ENCODE measurements at regions not wholly inside any gene's neighbourhood (a gene's known extent, or its start where the extent isn't known, plus 50 kb on each side); places are given as distances from the start of the nearest gene placed in this dataset.

DNA sequence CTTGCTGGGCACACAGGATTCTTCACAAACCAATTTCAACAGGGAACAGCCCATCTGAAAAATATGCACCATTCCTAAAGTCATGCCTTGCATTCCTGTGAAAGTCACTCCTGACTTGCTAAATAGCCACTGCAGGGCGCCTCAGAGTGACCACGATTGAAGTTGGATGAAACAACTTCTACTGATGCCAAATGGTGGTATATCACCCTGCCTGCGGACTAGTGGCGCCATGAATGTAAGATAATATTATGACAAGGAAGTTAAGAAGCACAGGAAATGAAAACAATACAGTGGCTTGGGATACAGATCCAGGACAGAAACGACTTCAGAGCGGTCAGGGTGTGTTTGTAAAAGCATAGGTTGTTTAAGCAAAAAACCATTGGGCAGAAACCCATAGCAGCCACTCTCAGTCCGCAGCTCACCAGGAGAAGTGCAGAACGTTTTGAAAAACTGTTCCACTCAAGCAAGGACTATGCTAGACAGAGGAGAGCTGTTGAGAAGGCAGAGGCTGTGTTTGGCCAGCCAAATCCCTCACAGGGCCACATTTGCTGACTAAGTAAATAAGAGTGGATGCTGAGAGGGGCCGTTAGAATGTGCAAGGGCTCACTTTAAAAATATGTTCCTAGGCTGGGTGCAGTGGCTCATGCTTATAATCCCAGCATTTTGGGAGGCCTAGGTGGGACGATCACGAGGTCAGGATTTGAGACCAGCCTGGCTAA lies 250.4 kb downstream of the PTTG2 start:
- Mint-ChIP-seq H3K36me3 (ENCODE audit: low read depth) (no peaks in the 10 kb centered on the region), H3K4me3 (no peak overlapping the region), H3K4me1 (ENCODE audit: low read depth) (no peaks in the 10 kb centered on the region), H3K9me3 (no peaks in the 10 kb centered on the region), H3K27ac (no peak overlapping the region), H3K27me3 (ENCODE audit: insufficient read depth) (peaks cover 2% of the 10 kb centered on the region)
- no peak for DNase-seq (ENCODE audit: low spot score)
- intact Hi-C loops (cut with micrococcal nuclease) = no loop called here

DNA sequence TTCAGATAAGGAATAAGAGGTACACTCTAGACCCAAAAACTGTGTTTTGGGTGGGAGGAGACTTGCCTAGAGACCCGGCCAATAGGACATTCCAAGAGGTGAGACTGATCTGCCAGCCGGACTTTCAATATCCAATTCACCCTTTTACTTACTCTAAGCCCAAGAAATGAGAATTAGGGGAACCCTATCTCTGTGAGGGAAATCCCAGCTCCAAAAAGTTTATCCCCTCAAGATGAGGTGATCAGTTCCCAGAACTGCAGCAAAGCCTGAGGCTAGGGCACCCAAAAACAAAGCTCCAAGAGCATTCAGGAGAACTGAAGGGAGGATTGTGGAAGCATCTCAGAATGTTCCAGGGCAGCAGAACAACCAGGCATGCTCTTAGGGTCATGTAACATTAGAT lies 251.7 kb downstream of the PTTG2 start:
- Mint-ChIP-seq H3K27ac (no peak overlapping the region), H3K4me1 (ENCODE audit: low read depth) (no peaks in the 10 kb centered on the region), H3K4me3 (no peak overlapping the region), H3K36me3 (ENCODE audit: low read depth) (no peaks in the 10 kb centered on the region), H3K9me3 (no peaks in the 10 kb centered on the region), H3K27me3 (ENCODE audit: insufficient read depth) (peaks cover 2% of the 10 kb centered on the region)
- intact Hi-C loops (cut with micrococcal nuclease) = no loop called here
- no peak for DNase-seq (ENCODE audit: low spot score)

DNA sequence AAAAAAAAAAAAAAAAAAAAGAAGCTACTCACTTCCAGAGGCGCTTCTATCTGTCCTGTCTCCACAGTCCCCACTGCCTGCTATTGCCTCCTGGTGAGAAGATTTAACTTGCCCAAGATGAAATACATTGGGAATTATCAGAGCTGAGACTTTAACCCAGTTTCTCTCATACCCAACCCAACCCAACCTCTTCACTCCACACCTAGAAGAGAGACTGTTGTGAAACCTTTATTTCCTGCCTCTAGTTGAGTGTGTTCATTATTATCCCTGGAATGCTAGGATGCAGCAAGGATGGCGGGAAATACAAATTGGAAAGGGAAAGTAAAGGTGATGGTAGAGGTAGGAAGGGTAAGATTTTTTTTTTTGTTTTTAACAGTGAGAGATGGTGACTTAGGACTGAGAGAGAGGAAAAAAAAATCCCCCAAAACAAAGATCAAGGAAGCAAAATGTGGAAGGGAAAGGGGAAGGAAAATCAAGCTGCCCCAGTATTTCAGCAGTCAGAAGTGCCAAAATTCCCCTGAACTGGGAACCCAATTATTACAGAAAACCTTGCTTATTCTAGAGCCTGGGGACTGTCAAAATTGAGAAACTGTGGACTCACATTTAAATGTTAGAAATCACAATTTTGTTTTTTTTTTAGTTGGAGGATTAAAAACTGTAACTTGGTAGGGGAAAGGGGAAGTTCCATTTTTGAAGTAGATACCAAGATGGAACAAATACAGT lies 253.0 kb downstream of the PTTG2 start:
- Mint-ChIP-seq H3K4me3 (no peak overlapping the region), H3K36me3 (ENCODE audit: low read depth) (no peaks in the 10 kb centered on the region), H3K4me1 (ENCODE audit: low read depth) (no peaks in the 10 kb centered on the region), H3K27ac (no peak overlapping the region), H3K9me3 (no peaks in the 10 kb centered on the region), H3K27me3 (ENCODE audit: insufficient read depth) (peaks cover 2% of the 10 kb centered on the region)
- DNase-seq (ENCODE audit: low spot score) = no peak
- intact Hi-C loops (cut with micrococcal nuclease) = no loop called here

DNA sequence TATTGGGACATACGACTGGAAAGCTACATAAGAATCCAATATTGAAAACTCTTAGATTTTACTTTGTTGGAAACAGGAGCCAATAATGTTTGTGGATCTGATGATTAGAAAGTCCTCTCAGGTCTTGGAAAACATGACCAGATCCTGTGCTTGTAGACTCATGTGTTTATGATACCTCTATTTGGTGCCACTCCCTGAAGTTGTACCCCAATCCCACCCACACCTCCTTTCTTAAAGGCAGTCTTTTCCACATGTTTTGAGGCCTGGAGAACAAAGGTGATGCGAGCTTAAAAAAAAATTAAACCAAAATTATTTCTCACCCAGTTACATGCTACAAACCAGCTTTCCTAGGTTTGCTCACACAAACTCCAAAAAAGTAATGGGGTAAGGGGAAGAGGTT lies 262.7 kb downstream of the PTTG2 start:
- Mint-ChIP-seq H3K9me3 (no peaks in the 10 kb centered on the region), H3K36me3 (ENCODE audit: low read depth) (no peaks in the 10 kb centered on the region), H3K27me3 (ENCODE audit: insufficient read depth) (peaks cover 4% of the 10 kb centered on the region), H3K27ac (no peak overlapping the region), H3K4me1 (ENCODE audit: low read depth) (no peaks in the 10 kb centered on the region), H3K4me3 (no peak overlapping the region)
- intact Hi-C loops (cut with micrococcal nuclease) = no loop called here
- no peak for DNase-seq (ENCODE audit: low spot score)

DNA sequence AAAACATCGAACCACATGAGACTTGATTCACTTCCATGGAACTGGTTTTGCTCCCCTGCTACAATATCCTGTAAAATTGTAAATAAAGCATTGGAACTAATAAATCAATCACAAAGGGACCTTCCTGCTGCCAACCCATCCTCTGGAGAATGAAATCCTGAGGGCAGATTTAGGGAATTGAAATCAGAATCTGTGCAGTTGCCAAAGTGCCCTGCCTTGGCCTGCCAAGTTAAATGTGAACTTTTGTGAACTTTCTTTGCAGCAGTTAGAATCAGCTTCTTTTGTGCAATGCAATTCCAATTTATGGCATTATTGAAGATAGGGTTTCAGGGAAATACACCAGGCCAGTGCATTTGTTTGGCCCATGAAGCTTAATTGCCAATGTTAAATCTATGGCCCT lies 263.1 kb downstream of the PTTG2 start:
- peaks cover 4% of the 10 kb centered on the region for H3K27me3 Mint-ChIP-seq (ENCODE audit: insufficient read depth)
- no peaks in the 10 kb centered on the region for H3K4me1 Mint-ChIP-seq (ENCODE audit: low read depth)
- no peak overlapping the region for H3K27ac Mint-ChIP-seq
- intact Hi-C loops (cut with micrococcal nuclease) = no loop called here
- H3K9me3 Mint-ChIP-seq = no peaks in the 10 kb centered on the region
- H3K4me3 Mint-ChIP-seq = no peak overlapping the region
- DNase-seq (ENCODE audit: low spot score) = no peak
- no peaks in the 10 kb centered on the region for H3K36me3 Mint-ChIP-seq (ENCODE audit: low read depth)

DNA sequence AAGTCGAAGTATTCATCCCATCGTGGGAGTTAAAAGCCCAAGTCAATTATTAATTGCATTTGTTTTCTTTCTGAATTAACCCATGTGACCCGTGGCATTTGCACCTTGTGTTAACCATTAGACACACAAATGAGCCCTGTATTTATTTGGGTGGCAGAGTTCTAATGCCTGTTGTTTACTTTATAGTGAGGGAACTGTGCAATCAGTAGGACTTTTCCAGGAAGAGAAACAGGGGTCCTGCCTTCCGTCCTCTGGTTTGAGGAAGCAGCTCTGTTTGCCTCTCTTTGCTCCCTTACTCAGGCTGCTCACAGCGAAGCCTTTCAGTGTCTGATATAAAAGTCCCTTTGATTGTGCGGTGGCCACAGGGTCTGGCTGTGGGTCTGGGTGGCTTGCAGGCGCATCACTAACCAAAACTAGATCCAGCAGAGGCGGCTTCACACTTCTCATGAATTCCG lies 263.6 kb downstream of the PTTG2 start:
- H3K9me3 Mint-ChIP-seq = no peaks in the 10 kb centered on the region
- intact Hi-C loops (cut with micrococcal nuclease) = no loop called here

DNA sequence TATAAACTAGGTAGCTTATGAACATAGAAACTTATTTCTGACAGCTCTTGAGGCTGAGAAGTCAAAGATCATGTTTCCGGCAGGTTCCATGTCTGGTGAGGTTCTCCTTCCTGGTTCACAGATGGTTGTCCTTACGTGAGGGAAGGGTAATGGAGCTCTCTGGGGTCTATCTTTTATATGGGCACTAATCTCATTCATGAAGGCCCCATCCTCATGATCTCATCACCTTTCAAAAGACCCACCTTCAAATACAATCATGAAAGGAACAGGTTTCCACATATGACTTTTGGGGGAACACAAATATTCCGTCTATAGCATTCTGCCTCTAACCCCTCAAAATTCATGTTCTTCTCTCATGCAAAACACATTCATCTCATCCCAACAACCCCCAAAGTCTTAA lies 264.7 kb downstream of the PTTG2 start:
- DNase-seq (ENCODE audit: low spot score) = no peak
- Mint-ChIP-seq H3K27me3 (ENCODE audit: insufficient read depth) (peaks cover 4% of the 10 kb centered on the region), H3K9me3 (no peaks in the 10 kb centered on the region), H3K4me3 (no peak overlapping the region), H3K36me3 (ENCODE audit: low read depth) (no peaks in the 10 kb centered on the region), H3K4me1 (ENCODE audit: low read depth) (no peaks in the 10 kb centered on the region), H3K27ac (no peak overlapping the region)
- intact Hi-C loops (cut with micrococcal nuclease) = no loop called here

More for the DNA sequence above, 263.6 kb downstream of the PTTG2 start:
- no peak overlapping the region for H3K4me3 Mint-ChIP-seq
- no peak overlapping the region for H3K27ac Mint-ChIP-seq
- no peak for DNase-seq (ENCODE audit: low spot score)
- peaks cover 4% of the 10 kb centered on the region for H3K27me3 Mint-ChIP-seq (ENCODE audit: insufficient read depth)
- no peaks in the 10 kb centered on the region for H3K4me1 Mint-ChIP-seq (ENCODE audit: low read depth)
- no peaks in the 10 kb centered on the region for H3K36me3 Mint-ChIP-seq (ENCODE audit: low read depth)

DNA sequence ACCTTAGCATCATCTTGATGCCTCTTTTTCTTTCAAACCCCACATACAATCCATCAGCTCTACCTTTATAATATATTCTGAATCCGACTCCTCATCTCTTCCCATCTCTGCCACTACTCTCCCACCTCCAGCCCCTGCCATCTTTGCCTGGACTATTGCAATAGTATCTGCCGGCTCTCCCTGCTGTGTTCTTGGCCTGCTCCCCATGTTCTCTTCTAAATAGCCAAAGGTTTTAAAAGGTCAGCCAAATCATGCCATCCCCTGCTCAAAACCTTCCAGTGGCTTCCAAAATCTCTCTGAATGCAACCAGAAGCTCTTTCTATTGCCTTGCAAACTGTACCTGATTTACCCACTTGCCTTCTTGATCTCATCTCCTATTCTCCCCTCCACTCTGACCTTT lies 266.0 kb downstream of the PTTG2 start:
- intact Hi-C loops (cut with micrococcal nuclease) = no loop called here
- peaks cover 4% of the 10 kb centered on the region for H3K27me3 Mint-ChIP-seq (ENCODE audit: insufficient read depth)
- H3K27ac Mint-ChIP-seq = no peak overlapping the region
- H3K4me3 Mint-ChIP-seq = no peak overlapping the region
- H3K4me1 Mint-ChIP-seq (ENCODE audit: low read depth) = no peaks in the 10 kb centered on the region
- DNase-seq (ENCODE audit: low spot score) = no peak
- no peaks in the 10 kb centered on the region for H3K36me3 Mint-ChIP-seq (ENCODE audit: low read depth)
- no peaks in the 10 kb centered on the region for H3K9me3 Mint-ChIP-seq

DNA sequence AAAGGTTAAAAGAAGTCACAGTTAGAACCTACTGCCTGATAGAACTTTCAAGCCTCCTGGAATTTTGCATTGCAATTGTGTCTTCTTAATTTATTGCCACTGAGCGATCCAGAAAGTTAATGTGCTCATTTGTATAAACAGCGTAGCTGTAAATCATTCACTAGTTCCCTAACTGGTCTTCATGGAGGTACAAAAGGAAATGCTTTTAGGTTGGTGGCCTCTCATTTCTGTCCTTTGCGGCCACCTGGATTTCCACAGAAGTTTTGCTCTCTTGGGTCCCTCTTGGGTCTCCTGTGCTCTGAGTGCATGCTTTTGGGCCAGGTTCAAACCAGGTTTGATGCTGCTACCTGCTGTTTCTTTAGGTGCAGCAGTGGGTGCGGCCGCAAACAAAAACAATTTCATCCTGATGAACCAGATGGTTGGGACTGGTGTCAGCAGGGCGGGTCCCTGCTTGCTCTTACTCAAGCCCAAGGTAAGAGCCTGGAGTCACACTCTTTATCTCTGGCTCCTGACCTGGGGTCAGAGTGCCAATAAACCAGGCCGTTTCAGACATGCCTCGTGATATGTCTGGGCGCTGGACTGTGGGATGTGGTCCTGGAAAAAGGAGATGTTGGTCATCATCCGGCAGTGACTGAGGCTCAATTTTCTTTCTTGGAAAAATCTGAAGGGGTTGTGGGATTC lies 270.1 kb downstream of the PTTG2 start:
- Mint-ChIP-seq H3K4me3 (no peak overlapping the region), H3K4me1 (ENCODE audit: low read depth) (no peaks in the 10 kb centered on the region), H3K9me3 (peaks cover 16% of the 10 kb centered on the region), H3K27ac (no peak overlapping the region), H3K36me3 (ENCODE audit: low read depth) (no peaks in the 10 kb centered on the region), H3K27me3 (ENCODE audit: insufficient read depth) (peaks cover 5% of the 10 kb centered on the region)
- no peak for DNase-seq (ENCODE audit: low spot score)
- intact Hi-C loops (cut with micrococcal nuclease) = no loop called here

DNA sequence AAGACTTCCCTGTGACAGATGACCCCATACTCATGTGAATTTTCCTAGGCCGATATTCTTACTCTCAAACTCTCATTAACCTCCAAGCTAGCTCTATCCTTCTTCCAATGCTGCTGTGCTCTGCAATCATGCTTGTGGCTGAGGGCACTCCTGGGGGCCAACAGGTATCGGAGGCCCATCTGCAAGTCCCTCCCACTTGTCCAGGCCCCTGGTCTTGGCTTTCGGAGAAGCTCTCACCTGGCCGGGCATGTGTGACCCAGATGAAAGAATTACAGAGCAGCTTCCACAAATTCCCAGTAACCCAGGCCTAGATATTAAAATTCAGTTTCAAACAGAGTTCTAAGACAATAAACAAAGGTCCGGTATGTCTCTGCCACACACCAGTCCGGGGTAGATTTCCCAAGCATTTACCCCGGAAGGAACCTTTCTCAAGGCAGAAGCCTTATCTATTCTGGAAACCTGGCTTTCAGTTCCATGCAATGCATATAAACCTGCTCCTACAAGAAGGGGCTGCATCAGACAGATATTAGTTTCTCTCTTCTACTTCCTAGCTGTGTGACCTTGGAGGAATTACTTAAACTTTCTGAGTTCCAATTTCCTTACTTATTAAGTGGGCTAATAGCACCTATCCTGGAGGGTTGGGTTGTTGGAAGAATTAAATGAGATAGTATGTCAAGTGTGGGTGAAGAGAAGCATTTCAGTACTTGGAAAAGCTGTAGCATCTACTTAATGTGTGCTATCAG lies 270.8 kb downstream of the PTTG2 start:
- peaks cover 8% of the 10 kb centered on the region for H3K27me3 Mint-ChIP-seq (ENCODE audit: insufficient read depth)
- no peaks in the 10 kb centered on the region for H3K4me1 Mint-ChIP-seq (ENCODE audit: low read depth)
- DNase-seq (ENCODE audit: low spot score) = no peak
- peaks cover 16% of the 10 kb centered on the region for H3K9me3 Mint-ChIP-seq
- H3K4me3 Mint-ChIP-seq = no peak overlapping the region
- H3K36me3 Mint-ChIP-seq (ENCODE audit: low read depth) = no peaks in the 10 kb centered on the region
- H3K27ac Mint-ChIP-seq = no peak overlapping the region
- intact Hi-C loops (cut with micrococcal nuclease) = no loop called here

DNA sequence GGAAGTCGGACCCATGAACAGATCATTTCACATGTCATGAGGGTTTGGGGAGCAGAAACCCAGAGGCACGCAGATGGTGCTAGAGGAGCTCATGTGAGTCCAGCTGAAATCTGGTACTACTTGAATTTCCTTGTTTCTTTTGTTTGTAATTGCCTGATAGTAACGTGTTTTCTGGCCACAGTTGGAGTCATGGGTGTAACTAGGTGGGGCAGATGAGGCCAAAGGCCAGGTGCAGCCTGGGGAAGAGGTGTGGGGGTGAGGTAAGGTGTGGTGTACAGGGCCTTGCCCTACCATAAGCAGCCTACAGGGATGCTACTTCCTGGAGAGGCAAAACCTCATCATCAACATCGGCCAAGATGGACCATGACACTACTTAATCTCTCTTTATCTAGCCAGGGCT lies 271.4 kb downstream of the PTTG2 start:
- H3K9me3 Mint-ChIP-seq = peaks cover 16% of the 10 kb centered on the region
- no peaks in the 10 kb centered on the region for H3K36me3 Mint-ChIP-seq (ENCODE audit: low read depth)
- no peak for DNase-seq (ENCODE audit: low spot score)
- no peak overlapping the region for H3K4me3 Mint-ChIP-seq
- intact Hi-C loops (cut with micrococcal nuclease) = no loop called here
- peaks cover 6% of the 10 kb centered on the region for H3K27me3 Mint-ChIP-seq (ENCODE audit: insufficient read depth)
- H3K4me1 Mint-ChIP-seq (ENCODE audit: low read depth) = no peaks in the 10 kb centered on the region
- H3K27ac Mint-ChIP-seq = no peak overlapping the region

DNA sequence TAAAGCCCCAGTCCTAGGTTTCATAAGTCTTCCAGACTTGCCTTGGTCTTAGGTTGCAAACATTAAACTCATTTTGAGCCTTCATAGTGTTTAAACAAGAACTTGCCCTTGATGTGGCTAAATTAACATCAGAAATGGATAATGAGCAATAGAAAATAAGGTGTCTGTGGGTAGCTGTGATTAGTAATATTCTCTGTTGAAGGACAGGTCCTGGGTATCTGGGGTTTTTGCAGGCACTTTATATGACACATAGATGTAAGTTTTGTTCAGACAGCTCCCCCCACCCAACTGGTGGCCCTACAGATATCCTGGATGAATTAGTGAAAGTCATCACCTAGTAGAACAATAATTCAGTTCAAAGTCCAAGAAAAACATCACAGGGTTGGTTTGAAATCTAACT lies 272.5 kb downstream of the PTTG2 start:
- intact Hi-C loops (cut with micrococcal nuclease) = no loop called here
- H3K9me3 Mint-ChIP-seq = peaks cover 16% of the 10 kb centered on the region
- no peaks in the 10 kb centered on the region for H3K36me3 Mint-ChIP-seq (ENCODE audit: low read depth)
- no peak overlapping the region for H3K4me3 Mint-ChIP-seq
- DNase-seq (ENCODE audit: low spot score) = no peak
- peaks cover 6% of the 10 kb centered on the region for H3K27me3 Mint-ChIP-seq (ENCODE audit: insufficient read depth)
- no peaks in the 10 kb centered on the region for H3K4me1 Mint-ChIP-seq (ENCODE audit: low read depth)
- no peak overlapping the region for H3K27ac Mint-ChIP-seq

Data from activated T-helper 1 cell treated with anti-CD3 and anti-CD28 coated beads, Interleukin-12 subunit alpha, Interleukin-12 subunit beta, Interleukin-2, Interleukin-4 antibody, amounts not matched to agents 30 ng/mL and 10 ng/mL and 1 ng/mL, durations not matched to agents 14 hours and 24 hours and 36 hours (primary cell).